SJSA1 (cell line): ENCODE measurements at regions not wholly inside any gene's neighbourhood (a gene's known extent, or its start where the extent isn't known, plus 50 kb on each side); places are given as distances from the start of the nearest gene placed in this dataset.
"Not testable (repeated sequence)": the region's sequence is repeated elsewhere in the genome, so short reads cannot be mapped to it uniquely, and the experiment has no call there.

Experiments
- DNase-seq, 2 experiments: peaks; one replicate each; pipeline ENCODE4 v3.0.0-alpha.2; 2015 to 2020; ENCODE audit warnings: low spot score in 2 of 2, low read depth in 1 of 2
- H3K27ac ChIP-seq: fragments of 250-450 bp; sonication (Bioruptor Pico); 2 replicates; pipeline ENCODE4 v1.5.1; 2020; ENCODE audit warnings: mild to moderate bottlenecking, moderate library complexity
- H3K27me3 ChIP-seq: fragments of 250-450 bp; sonication (Bioruptor Pico); replicated peaks from 2 replicates; pipeline ENCODE4 v1.5.1; 2020; ENCODE audit warnings: mild to moderate bottlenecking, moderate library complexity
- H3K36me3 ChIP-seq: fragments of 250-450 bp; sonication (Bioruptor Pico); 2 replicates; pipeline ENCODE4 v1.5.1; 2020; ENCODE audit warnings: mild to moderate bottlenecking
- H3K4me1 ChIP-seq: fragments of 250-450 bp; sonication (Bioruptor Pico); replicated peaks from 2 replicates; pipeline ENCODE4 v1.6.1; 2021; ENCODE audit warnings: mild to moderate bottlenecking
- H3K4me3 ChIP-seq: fragments of 250-450 bp; sonication (Bioruptor Pico); 2 replicates; pipeline ENCODE4 v1.5.1; 2020; ENCODE audit warnings: mild to moderate bottlenecking
- H3K9me3 ChIP-seq: fragments of 250-450 bp; sonication (Bioruptor Pico); replicated peaks from 2 replicates; pipeline ENCODE4 v1.5.1; 2020; ENCODE audit warnings: mild to moderate bottlenecking

DNA sequence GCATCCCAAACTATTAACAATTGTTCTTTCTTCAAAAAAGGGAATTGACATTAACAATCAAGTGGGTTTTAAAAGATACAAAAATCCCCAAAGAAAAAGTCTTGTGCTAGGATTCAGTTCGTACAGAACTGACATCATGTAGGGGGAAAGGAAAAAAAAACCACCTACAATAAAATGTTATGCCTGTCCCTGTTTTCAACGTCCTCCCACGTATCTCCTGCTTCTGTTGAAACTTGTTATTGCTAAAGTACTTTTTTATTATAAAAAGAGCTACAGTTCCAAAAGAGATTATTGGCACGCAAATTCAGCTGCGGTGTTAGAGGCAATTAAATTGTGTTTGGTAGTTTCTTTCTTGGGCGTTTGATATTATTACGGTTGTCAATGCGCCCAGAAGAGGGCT lies 102.8 kb upstream of the PHACTR1 start:
- Histone ChIP-seq H3K4me3 (no peak overlapping the region), H3K4me1 (peaks cover 3% of the 10 kb centered on the region), H3K27ac (no peak overlapping the region), H3K9me3 (no peaks in the 10 kb centered on the region), H3K27me3 (no peaks in the 10 kb centered on the region), H3K36me3 (no peaks in the 10 kb centered on the region)
- DNase-seq = no peak

DNA sequence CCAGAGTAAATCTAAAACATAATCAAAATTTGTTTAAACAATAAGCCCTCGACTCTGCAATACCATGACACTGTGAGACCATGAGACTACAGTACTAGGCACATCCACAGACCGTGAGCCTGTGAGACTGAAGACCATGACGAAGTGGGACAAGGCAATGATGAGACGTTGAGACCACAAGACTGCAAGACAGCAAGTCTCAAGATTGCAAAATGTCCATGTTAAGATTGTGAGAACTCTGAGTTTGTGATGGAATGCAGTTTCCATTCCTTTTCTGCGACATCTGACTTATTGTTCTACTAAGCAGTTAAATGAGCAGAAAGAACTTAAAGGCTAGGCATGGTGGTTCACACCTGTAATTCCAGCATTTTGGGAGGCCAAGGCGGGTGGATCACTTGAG lies 102.1 kb upstream of the PHACTR1 start:
- H3K27ac ChIP-seq = no peak overlapping the region
- H3K9me3 ChIP-seq = no peaks in the 10 kb centered on the region
- no peaks in the 10 kb centered on the region for H3K36me3 ChIP-seq
- H3K4me1 ChIP-seq = no peaks in the 10 kb centered on the region
- no peak for DNase-seq
- no peaks in the 10 kb centered on the region for H3K27me3 ChIP-seq
- H3K4me3 ChIP-seq = no peak overlapping the region

DNA sequence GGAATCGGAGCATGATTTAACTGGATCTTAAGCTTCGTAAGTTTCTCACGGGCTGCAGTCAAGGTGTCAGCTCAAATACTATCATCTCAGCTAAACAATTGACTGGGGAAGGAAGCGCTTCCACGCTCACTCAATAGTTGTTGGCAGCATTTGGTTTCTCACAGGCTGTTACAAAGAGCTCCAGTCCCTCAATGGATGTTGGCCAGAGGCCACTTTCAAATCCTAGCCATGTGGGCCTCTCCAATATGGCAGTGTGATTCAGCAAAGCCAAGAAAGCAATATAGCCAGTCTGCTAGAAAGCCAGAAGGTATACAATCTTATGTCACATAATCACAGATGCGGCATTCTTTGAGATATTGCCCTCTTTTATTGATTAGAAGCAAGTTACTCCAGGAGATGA lies 98.3 kb upstream of the PHACTR1 start:
- Histone ChIP-seq H3K27ac (no peak overlapping the region), H3K36me3 (no peaks in the 10 kb centered on the region), H3K4me1 (no peaks in the 10 kb centered on the region), H3K4me3 (no peak overlapping the region), H3K9me3 (no peaks in the 10 kb centered on the region; the same call in 1 of the 2 replicates), H3K27me3 (peaks cover 9% of the 10 kb centered on the region; the same call in 1 of the 2 replicates)
- DNase-seq = no peak

DNA sequence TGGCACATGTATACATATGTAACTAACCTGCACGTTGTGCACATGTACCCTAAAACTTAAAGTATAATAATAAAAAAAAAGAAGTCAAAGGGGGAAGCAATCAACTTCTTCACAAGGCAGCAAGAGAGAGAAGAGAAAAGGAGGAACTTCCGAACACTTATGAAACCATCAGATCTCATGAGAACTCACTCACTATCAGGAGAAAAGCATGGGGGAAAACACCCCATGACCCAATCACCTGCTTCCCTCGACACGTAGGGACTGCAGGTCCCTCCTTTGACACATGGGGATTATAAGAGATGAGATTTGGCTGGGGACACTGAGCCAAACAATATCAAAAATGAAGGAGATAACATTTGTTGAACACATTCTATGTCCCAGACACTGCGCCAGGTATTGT lies 94.8 kb upstream of the PHACTR1 start:
- H3K9me3 ChIP-seq = peaks cover 2% of the 10 kb centered on the region; the same call in 1 of the 2 replicates
- H3K36me3 ChIP-seq = no peaks in the 10 kb centered on the region
- no peaks in the 10 kb centered on the region for H3K4me1 ChIP-seq
- no peak overlapping the region for H3K4me3 ChIP-seq
- H3K27ac ChIP-seq = no peak overlapping the region
- peaks cover 13% of the 10 kb centered on the region; the same call in 1 of the 2 replicates for H3K27me3 ChIP-seq
- no peak for DNase-seq

DNA sequence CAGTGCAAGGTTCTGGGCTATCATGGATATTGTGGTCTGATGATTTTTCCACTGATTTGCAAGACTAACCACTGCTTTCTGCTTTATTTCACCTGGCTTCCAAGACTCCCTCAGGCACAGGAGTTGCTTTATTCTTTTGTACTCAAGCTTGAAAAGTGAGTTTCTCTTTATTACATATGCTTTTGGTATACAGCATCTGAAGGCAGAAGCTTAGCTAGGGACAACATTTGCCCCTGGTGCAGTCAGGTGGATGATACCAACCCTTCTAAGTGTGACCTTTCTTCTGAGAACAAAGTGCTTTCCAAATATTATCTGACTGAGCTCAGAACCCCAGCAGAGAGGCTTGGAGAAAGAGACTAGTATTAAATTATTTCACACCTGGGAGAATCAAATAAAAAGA lies 94.0 kb upstream of the PHACTR1 start:
- Histone ChIP-seq H3K36me3 (no peaks in the 10 kb centered on the region), H3K27ac (no peak overlapping the region), H3K4me1 (no peaks in the 10 kb centered on the region), H3K27me3 (peaks cover 13% of the 10 kb centered on the region; the same call in 1 of the 2 replicates), H3K4me3 (no peak overlapping the region), H3K9me3 (peaks cover 2% of the 10 kb centered on the region; the same call in 1 of the 2 replicates)
- no peak for DNase-seq

DNA sequence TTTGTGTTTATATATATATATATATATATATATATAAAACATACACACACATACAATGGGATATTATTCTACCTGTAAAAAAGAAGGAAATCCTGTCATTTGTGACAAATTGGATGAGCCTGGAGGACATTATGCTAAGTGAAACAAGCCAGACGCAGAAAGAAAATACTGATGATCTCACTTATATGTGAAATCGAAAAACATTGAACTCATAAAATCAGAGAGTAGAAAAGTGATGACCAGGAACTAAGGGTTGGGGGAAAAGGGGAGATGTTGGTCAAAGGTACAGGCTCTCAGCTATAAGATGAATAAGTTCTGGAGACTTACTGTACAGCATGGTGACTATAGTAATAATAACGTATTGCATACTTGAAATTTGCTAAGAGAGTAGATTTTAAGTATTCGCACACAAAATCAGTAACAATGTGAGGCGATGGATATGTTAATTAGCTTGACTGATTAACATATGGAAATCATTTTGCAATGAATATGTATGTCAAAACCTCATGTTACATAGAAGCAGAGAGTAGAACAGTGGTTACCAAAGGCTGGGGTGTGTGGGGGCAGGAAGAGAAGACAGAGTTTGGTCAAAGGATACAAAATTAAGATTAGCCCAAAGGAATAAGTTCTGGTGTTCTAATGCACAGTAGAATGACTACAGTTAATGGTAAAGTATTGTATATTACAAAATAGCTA lies 92.3 kb upstream of the PHACTR1 start:
- no peak overlapping the region for H3K4me3 ChIP-seq
- no peaks in the 10 kb centered on the region for H3K36me3 ChIP-seq
- H3K27me3 ChIP-seq = peaks cover 13% of the 10 kb centered on the region; the same call in 1 of the 2 replicates
- DNase-seq = no peak
- no peak overlapping the region for H3K27ac ChIP-seq
- H3K4me1 ChIP-seq = no peaks in the 10 kb centered on the region
- peaks cover 2% of the 10 kb centered on the region; the same call in 1 of the 2 replicates for H3K9me3 ChIP-seq

DNA sequence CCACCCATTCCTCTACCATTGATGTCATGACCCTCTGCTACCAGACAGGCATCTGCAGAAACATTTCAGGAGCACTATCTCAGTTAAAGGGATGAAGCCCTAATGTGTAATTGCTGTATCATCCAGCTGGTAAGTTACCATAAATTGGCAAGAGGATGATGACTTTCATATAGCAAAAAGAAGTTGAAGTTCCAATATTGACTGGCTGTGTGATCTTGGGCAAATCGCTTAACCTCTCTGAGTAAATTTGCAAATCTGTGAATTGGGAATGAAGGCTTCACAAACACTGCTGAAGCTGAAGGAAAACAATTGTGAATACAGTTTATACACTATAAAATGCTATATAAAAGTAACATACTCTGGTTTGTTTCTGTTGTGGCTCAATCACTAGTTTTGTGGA lies 89.5 kb upstream of the PHACTR1 start:
- Histone ChIP-seq H3K9me3 (0 out of 2 replicates have a peak, but pooled peaks cover 2% of the 10 kb centered on the region), H3K27ac (no peak overlapping the region), H3K27me3 (peaks cover 5% of the 10 kb centered on the region; the same call in 1 of the 2 replicates), H3K4me1 (no peaks in the 10 kb centered on the region), H3K36me3 (no peaks in the 10 kb centered on the region), H3K4me3 (no peak overlapping the region)
- DNase-seq = no peak

DNA sequence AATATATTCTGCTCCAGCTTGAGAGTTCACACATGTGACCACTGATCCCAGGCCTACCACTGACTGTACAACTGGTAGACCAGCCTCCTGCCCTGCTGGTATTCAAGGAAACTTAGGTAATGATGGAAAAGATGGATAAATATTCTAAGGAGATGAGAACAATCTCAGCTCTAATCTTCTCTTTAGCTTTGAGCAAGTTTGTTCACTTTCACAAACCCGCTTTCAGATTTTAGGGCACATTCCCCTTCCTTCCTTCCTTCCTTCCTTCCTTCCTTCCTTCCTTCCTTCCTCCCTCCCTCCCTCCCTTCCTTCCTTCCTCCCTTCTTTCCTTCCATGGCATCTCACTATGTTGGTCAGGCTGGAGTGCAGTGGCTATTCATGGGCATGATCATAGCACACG lies 88.2 kb upstream of the PHACTR1 start:
- 0 out of 2 replicates have a peak, but pooled peaks cover 2% of the 10 kb centered on the region for H3K9me3 ChIP-seq
- no peaks in the 10 kb centered on the region for H3K36me3 ChIP-seq
- H3K27me3 ChIP-seq = 0 out of 2 replicates have a peak, but pooled peaks cover 6% of the 10 kb centered on the region

DNA sequence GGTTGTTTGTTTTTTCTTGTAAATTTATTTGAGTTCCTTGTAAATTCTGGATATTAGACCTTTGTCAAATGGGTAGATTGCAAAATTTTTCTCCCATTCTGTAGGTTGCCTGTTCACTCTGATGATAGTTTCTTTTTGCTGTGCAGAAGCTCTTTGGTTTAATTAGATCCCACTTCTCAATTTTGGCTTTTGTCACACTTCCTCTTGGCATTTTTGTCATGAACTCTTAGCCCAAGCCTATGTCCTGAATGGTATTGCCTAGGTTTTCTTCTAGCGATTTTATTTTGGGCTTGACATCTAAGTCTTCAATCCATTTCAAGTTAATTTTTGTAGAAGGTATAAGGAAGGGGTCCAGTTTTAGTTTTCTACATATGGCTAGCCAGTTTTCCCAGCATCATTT lies 82.8 kb upstream of the PHACTR1 start:
- not testable (repeated sequence) for H3K4me1 ChIP-seq, H3K27me3 ChIP-seq, H3K27ac ChIP-seq, H3K9me3 ChIP-seq, H3K4me3 ChIP-seq, DNase-seq, H3K36me3 ChIP-seq

More for the DNA sequence above, 88.2 kb upstream of the PHACTR1 start:
- Histone ChIP-seq H3K4me1 (no peaks in the 10 kb centered on the region), H3K27ac (no peak overlapping the region), H3K4me3 (no peak overlapping the region)
- DNase-seq = no peak

DNA sequence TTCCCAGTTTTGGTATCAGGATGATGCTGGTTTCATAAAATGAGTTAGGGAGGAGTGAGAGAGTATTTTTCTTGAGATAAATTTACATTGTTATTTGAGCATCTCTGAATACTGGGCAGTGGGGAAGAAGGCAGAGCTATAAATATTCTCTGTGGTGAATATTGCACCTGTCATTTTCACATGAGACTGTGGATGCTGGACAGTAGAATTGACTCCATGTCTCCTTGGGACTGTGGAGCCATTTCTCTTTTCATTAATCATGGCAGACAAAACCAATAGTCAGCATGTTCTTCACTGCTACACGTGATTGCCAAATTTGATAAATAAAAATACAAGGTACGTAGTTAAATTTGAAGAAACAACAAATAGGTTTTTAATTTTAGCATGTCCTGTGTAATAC lies 81.2 kb upstream of the PHACTR1 start:
- H3K27ac ChIP-seq = no peak overlapping the region
- 0 out of 2 replicates have a peak, but pooled peaks cover 2% of the 10 kb centered on the region for H3K4me1 ChIP-seq
- H3K4me3 ChIP-seq = no peak overlapping the region
- no peaks in the 10 kb centered on the region for H3K36me3 ChIP-seq
- 0 out of 2 replicates have a peak, but pooled peaks cover 3% of the 10 kb centered on the region for H3K27me3 ChIP-seq
- no peaks in the 10 kb centered on the region for H3K9me3 ChIP-seq
- no peak for DNase-seq

DNA sequence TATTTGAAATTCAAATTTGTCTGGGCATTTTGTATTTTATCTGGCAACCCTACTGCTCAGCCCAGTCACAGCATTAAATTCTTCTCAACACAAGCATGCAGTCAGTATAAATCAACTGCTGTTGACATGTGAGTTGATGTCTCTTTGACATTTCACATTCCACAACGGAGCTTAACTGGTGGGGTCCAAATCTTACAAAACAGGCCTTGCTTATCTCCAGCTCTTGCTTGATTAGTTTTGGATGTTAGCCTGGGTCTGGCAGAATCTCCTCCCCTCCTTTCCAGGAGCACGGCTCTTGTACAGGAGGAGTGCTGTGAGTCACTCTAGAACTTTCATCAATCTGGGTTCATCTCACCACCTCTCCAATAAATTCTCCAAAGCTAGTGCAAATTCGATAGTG lies 80.8 kb upstream of the PHACTR1 start:
- no peaks in the 10 kb centered on the region for H3K36me3 ChIP-seq
- DNase-seq = no peak
- no peaks in the 10 kb centered on the region for H3K9me3 ChIP-seq
- H3K27me3 ChIP-seq = 0 out of 2 replicates have a peak, but pooled peaks cover 3% of the 10 kb centered on the region
- no peak overlapping the region for H3K4me3 ChIP-seq
- H3K4me1 ChIP-seq = 0 out of 2 replicates have a peak, but pooled peaks cover 2% of the 10 kb centered on the region
- H3K27ac ChIP-seq = no peak overlapping the region

DNA sequence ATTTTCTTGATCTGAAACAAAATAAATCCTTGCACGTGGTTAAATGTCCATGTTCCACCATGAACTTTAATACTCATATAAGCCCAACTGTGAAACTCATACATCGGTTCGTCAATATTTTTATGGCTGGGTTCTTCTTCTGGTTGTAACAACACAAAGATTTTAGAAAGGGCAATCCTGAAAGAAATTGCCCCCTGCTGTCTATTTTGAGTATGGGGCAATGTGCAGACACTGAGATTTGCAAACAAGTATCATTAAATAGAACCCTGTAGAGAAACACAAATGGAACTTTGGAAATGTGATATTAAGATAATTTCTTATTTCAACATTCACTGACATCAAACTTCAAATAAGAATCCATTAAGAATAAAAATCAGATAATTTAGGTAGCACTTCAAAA lies 80.2 kb upstream of the PHACTR1 start:
- no peak for DNase-seq

DNA sequence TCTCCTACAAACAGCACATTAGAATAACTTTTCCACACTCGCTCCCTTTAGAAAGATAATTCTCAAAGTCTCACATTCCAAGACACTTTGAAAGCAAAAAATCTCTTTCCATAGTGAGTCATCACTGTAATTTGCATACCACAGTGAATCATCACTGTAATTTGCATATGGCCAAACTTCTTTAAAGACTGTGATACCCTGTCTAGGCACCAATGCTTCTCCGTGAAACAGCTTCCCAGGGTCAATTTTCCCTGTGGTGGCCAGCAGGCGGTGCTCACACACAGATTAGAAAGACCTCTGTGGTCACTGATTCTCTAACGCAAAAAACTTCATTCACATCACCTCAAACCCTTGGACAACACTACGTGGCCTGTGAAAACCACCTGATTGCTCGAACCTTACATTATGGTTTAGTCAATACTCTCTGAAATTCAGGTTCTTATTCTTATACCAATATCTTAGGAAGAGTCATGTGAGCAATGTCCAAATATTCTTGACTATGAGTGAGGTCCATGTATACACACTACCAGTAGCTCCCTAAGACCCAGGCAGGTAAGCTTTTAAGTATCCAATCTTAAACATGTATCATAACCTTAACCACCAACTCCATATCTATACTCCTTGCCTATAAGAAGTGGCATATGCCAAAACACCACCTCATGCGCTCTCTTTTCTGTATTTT lies 78.5 kb upstream of the PHACTR1 start:
- Histone ChIP-seq H3K27ac (no peak overlapping the region), H3K27me3 (no peaks in the 10 kb centered on the region), H3K4me3 (no peak overlapping the region), H3K36me3 (no peaks in the 10 kb centered on the region), H3K4me1 (0 out of 2 replicates have a peak, but pooled peaks cover 2% of the 10 kb centered on the region), H3K9me3 (no peaks in the 10 kb centered on the region)
- peak; percentile 54 to 58 for DNase-seq

More for the DNA sequence above, 80.2 kb upstream of the PHACTR1 start:
- 0 out of 2 replicates have a peak, but pooled peaks cover 3% of the 10 kb centered on the region for H3K27me3 ChIP-seq
- H3K4me3 ChIP-seq = no peak overlapping the region
- H3K9me3 ChIP-seq = no peaks in the 10 kb centered on the region
- H3K27ac ChIP-seq = no peak overlapping the region
- no peaks in the 10 kb centered on the region for H3K36me3 ChIP-seq
- 0 out of 2 replicates have a peak, but pooled peaks cover 2% of the 10 kb centered on the region for H3K4me1 ChIP-seq

DNA sequence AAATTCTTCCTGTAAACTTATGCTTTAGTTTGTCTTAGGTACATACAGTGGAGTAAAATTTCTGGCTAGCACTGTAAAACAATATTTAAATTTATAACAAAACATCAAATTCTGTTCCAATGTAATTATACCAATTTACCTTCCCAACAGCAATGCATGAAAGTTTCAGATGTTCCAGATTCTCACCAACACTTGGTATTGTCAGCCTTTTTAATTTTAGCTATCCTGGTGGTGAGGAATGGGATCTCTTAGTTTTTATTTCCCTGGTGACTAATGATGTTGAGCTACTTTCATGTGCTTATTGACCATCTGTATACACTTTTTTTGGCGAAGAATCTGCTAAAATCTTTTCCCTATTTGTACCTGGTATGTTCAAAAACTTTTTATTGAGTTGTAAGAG lies 76.1 kb upstream of the PHACTR1 start:
- H3K4me1 ChIP-seq = 0 out of 2 replicates have a peak, but pooled peaks cover 2% of the 10 kb centered on the region
- DNase-seq = no peak
- H3K27ac ChIP-seq = no peak overlapping the region
- H3K9me3 ChIP-seq = no peaks in the 10 kb centered on the region
- H3K36me3 ChIP-seq = no peaks in the 10 kb centered on the region
- no peak overlapping the region for H3K4me3 ChIP-seq
- H3K27me3 ChIP-seq = no peaks in the 10 kb centered on the region
